T-helper 17 cell (primary cell): ENCODE measurements at regions not wholly inside any gene's neighbourhood (a gene's known extent, or its start where the extent isn't known, plus 50 kb on each side); places are given as distances from the start of the nearest gene placed in this dataset.

Experiments
- ATAC-seq: fragments of 150-1000 bp; cut with Tn5 transposase; 2 replicates; pipeline ENCODE4 v1.10.0; 2021; ENCODE audit warnings: mild to moderate bottlenecking, moderate library complexity
- DNase-seq, 3 donors: peaks; one replicate each; pipeline versions ENCODE4 v3.0.0 to v3.0.0-alpha.2; 2020 to 2021
- H3K9me3 ChIP-seq: one replicate; pipeline ENCODE4 v1.7.0; 2013; ENCODE audit warnings: low read length, mild to moderate bottlenecking; ENCODE audit not compliant: control insufficient read depth, poor library complexity, severe bottlenecking
- H3K27ac Mint-ChIP-seq: one replicate; pipeline ENCODE4 v1.8.0; 2022; ENCODE audit warnings: mild to moderate bottlenecking, moderate library complexity, mixed read lengths
- H3K27me3 Mint-ChIP-seq: one replicate; pipeline ENCODE4 v1.8.0; 2022; ENCODE audit warnings: mixed read lengths
- H3K36me3 Mint-ChIP-seq: one replicate; pipeline ENCODE4 v1.8.0; 2022; ENCODE audit warnings: low read depth, mixed read lengths
- H3K4me1 Mint-ChIP-seq: one replicate; pipeline ENCODE4 v1.8.0; 2022; ENCODE audit warnings: mild to moderate bottlenecking, mixed read lengths
- H3K4me3 Mint-ChIP-seq: one replicate; pipeline ENCODE4 v1.8.0; 2022; ENCODE audit warnings: mild to moderate bottlenecking, moderate library complexity, mixed read lengths

DNA sequence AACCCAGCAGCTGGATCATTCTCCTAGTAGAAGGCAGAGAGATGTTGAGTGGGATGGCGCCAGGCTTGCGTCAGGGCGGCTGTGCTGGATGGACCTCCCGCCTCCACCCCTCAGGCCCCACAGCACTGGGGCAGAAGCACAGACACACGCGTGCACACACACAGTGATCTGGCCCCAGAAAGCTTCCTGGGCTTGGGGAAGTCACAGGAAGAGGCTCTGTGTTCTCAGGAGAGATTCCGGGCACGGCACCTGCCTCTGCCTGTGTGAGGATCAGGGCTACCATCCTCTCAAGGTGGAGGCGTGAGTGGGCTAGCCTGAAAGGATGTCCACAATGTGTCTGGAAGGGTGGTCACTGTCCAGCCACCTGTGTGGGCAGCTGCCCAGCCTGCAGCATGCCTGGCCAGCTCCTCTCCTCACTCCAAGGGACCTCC, 229.8 kb upstream of the HS6ST1 start:
- ATAC-seq = no peak
- no peaks in the 10 kb centered on the region for H3K9me3 ChIP-seq
- H3K27ac Mint-ChIP-seq = no peak overlapping the region
- peaks cover 6% of the 10 kb centered on the region for H3K27me3 Mint-ChIP-seq
- no peak for DNase-seq
- H3K4me3 Mint-ChIP-seq = no peak overlapping the region
- no peaks in the 10 kb centered on the region for H3K36me3 Mint-ChIP-seq
- H3K4me1 Mint-ChIP-seq = no peaks in the 10 kb centered on the region

DNA sequence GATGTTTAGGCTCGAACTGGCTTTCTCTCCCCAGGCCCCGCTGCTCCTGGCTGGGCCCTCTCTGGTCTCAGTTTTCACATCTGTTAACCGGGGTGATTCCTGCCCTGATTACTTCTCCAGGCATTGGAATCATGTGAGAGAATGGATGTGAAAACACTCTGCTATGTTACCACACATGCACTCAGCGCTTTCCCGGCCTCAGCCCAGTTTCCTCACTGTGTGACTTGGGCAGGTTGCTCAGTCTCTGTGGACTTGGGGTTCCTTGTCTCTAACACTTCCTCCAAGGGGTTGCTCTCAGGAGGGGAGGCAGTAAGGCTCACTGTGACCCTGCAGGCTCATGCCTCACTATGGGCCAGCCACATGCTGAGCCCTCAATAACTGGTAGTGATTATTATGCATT, 230.4 kb upstream of the HS6ST1 start:
- no peaks in the 10 kb centered on the region for H3K9me3 ChIP-seq
- Mint-ChIP-seq H3K36me3 (no peaks in the 10 kb centered on the region), H3K27me3 (peaks cover 6% of the 10 kb centered on the region), H3K4me3 (no peak overlapping the region), H3K4me1 (no peaks in the 10 kb centered on the region), H3K27ac (no peak overlapping the region)
- DNase-seq = no peak
- no peak for ATAC-seq

GRCh38 chr2:128549646-128550260, 231.1 kb upstream of the HS6ST1 start:
- Mint-ChIP-seq H3K4me1 (no peaks in the 10 kb centered on the region), H3K27ac (no peak overlapping the region), H3K36me3 (no peaks in the 10 kb centered on the region), H3K27me3 (peaks cover 6% of the 10 kb centered on the region), H3K4me3 (no peak overlapping the region)
- H3K9me3 ChIP-seq = no peaks in the 10 kb centered on the region
- ATAC-seq (no peak), DNase-seq (no peak)

DNA sequence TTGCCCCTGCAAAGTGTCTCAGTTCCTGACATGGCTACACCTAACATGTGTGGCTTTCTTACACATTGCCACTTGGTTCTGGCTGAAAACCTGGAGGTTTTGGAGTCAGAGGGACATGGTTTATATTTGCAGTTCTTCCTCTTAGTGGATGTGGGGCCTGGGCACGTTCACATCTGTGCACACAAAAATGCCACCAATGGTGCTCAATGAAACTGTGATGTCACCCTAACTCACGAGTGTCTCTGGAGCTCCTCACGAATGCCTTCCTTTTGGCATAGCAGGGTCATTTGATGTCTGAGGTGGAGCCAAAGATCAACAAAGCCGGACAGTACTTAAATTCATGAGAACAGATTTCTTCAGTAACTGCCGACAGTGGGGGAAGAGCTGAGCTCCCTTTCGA, 231.7 kb upstream of the HS6ST1 start:
- no peaks in the 10 kb centered on the region for H3K9me3 ChIP-seq
- Mint-ChIP-seq H3K4me1 (no peaks in the 10 kb centered on the region), H3K36me3 (no peaks in the 10 kb centered on the region), H3K27me3 (peaks cover 6% of the 10 kb centered on the region), H3K4me3 (no peak overlapping the region), H3K27ac (no peak overlapping the region)
- ATAC-seq (no peak), DNase-seq (no peak)

DNA sequence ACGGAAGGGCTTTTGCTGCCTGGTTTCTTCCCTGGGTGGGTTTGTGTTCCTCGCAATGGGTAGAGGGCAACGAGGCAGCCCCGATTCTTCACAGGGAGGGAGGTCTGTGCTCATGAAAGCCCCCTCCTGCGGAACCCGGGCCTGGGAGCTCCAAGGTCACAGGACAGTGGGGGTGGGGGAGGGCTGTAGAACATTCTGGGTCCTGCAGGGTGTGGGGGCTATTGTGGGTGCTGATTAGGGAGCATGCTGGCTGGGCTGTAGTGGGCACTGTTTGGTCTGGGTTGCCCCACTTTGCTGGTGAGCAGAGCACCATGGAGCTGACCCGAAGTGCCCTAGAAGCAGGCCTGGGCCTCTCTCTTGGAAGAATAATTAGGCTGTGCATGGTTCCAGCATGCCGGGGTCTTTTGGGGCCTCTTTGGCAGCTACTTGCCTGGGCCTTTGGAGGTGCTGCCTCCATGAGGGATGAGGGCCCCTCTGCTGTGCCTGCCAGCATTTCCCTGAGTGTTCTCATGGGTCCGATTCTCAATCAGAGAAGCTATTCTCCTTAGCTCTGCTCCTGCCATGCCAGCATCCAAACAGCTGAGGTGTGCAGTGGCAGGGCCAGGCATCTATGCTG, 232.2 kb upstream of the HS6ST1 start:
- no peak overlapping the region for H3K4me3 Mint-ChIP-seq
- peaks cover 6% of the 10 kb centered on the region for H3K27me3 Mint-ChIP-seq
- DNase-seq (no peak), ATAC-seq (no peak)
- no peaks in the 10 kb centered on the region for H3K4me1 Mint-ChIP-seq
- no peaks in the 10 kb centered on the region for H3K36me3 Mint-ChIP-seq
- H3K27ac Mint-ChIP-seq = no peak overlapping the region
- H3K9me3 ChIP-seq = no peaks in the 10 kb centered on the region

GRCh38 chr2:128551435-128551834, 232.8 kb upstream of the HS6ST1 start:
- no peak overlapping the region for H3K27ac Mint-ChIP-seq
- H3K4me3 Mint-ChIP-seq = no peak overlapping the region
- H3K9me3 ChIP-seq = no peaks in the 10 kb centered on the region
- ATAC-seq = no peak
- no peaks in the 10 kb centered on the region for H3K4me1 Mint-ChIP-seq
- H3K27me3 Mint-ChIP-seq = peaks cover 6% of the 10 kb centered on the region
- DNase-seq = no peak
- H3K36me3 Mint-ChIP-seq = no peaks in the 10 kb centered on the region

DNA sequence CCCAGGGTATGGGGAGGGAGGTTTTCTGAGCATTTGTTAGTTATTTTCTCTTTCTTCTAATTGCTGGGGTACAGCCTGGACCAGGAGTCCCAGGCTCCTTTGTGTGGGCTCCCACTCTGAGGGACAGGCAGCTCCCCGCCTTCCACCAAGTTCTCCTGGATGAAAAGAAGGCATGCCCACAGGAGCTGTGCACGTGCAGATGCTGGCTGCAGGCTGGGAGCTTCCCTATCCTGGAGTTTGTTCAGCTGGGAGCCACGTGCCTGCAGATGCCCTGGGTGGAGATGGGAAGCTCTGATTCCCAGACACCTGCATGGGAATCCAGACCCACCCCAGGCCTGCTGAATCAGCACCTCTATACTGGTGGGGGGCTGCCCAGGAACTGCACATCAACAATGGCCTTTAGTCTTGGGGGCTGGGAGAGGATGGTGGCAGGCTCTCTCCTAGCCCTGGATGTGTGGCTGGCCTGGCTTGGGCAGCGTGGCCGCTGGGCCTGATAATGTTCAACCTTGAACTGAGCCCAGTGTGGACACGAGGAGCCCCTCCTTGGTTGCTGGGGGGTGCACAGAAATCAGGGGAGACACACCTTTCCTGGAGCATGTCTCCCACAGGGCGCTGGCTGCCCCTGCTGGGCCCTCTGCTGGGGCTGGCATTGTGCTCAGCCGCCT, 233.6 kb upstream of the HS6ST1 start:
- H3K27ac Mint-ChIP-seq = no peak overlapping the region
- H3K9me3 ChIP-seq = no peaks in the 10 kb centered on the region
- DNase-seq (no peak), ATAC-seq (no peak)
- H3K4me1 Mint-ChIP-seq = no peaks in the 10 kb centered on the region
- peaks cover 6% of the 10 kb centered on the region for H3K27me3 Mint-ChIP-seq
- no peak overlapping the region for H3K4me3 Mint-ChIP-seq
- H3K36me3 Mint-ChIP-seq = no peaks in the 10 kb centered on the region

DNA sequence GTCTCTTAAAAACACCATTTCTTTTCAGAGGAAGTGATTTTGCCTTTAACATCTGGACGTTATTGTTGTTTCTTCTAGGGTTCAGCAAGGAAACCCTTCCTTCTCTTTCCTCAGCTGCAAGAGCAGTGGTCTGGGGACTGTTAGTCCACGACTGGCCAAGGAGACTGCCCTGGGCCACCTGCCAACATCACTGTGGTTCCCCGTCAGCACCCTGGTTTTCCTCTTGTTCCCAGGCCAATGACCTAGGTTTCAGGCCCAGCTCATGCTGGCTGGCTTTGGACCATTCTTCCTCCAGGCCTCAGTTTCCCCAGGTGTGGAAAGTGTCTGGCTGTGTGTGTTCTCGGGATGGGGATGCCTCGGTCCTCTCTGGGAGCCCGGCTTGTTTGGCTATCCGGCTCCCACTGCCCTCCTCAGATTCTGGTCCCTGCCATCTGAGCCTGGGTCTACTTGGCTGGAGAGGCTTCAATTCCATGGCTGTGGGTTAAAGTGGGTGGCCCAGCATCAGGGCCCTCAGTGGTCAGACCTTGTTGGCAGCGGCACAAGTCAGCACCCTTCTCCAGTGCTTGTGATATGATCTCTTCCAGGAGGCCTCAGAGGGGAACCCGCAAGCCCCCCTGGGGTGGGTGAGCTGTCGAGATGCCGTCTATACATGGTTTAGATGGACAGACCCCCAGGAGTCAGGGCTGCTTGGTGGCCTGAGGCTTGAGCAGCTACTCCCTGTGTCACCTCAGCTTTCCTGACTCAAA, 234.3 kb upstream of the HS6ST1 start:
- ATAC-seq (no peak), DNase-seq (no peak)
- Mint-ChIP-seq H3K4me3 (no peak overlapping the region), H3K4me1 (no peaks in the 10 kb centered on the region), H3K36me3 (no peaks in the 10 kb centered on the region), H3K27ac (no peak overlapping the region), H3K27me3 (peaks cover 6% of the 10 kb centered on the region)
- no peaks in the 10 kb centered on the region for H3K9me3 ChIP-seq

DNA sequence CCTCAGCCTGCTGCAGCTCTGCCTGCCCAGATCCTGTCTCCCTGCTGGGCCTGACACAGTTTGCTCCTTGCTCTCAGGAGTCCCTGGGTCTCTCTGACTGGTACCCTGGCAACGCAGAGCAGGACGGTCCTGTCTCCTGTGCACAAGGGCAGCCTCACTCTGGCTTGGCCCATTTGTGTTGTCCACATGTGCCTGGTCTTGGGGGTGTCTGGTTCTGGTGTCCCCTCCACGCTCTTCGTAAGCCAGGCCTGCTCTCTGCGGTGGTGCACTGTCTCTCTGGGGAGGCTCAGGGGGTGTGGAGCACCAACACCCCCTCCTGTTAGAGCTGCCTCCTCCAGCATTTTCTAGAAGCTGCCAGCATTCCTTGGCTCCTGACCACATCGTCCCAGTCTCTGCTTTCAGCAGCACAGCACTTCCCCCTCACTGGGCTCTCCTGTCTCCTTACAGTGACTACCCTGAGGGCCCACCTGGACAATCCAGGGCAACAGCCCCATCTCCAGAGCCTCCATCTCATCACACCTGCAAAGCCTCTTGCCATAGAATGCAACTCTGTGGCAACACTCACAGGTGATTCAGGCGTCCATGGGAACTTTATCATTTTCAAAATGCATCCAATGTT, 235.6 kb upstream of the HS6ST1 start:
- ATAC-seq = no peak

GRCh38 chr2:128555433-128555832, 236.8 kb upstream of the HS6ST1 start:
- Mint-ChIP-seq H3K27me3 (peaks cover 12% of the 10 kb centered on the region), H3K27ac (no peak overlapping the region), H3K4me1 (no peaks in the 10 kb centered on the region), H3K4me3 (no peak overlapping the region), H3K36me3 (no peaks in the 10 kb centered on the region)
- no peak for ATAC-seq
- no peaks in the 10 kb centered on the region for H3K9me3 ChIP-seq
- DNase-seq = no peak

More for the DNA sequence above, 235.6 kb upstream of the HS6ST1 start:
- DNase-seq = no peak
- no peaks in the 10 kb centered on the region for H3K36me3 Mint-ChIP-seq
- no peak overlapping the region for H3K27ac Mint-ChIP-seq
- H3K27me3 Mint-ChIP-seq = peaks cover 6% of the 10 kb centered on the region
- H3K4me3 Mint-ChIP-seq = no peak overlapping the region
- no peaks in the 10 kb centered on the region for H3K9me3 ChIP-seq
- no peaks in the 10 kb centered on the region for H3K4me1 Mint-ChIP-seq

- Mint-ChIP-seq H3K27me3 (peaks cover 17% of the 10 kb centered on the region), H3K4me3 (no peak overlapping the region), H3K27ac (no peak overlapping the region), H3K36me3 (no peaks in the 10 kb centered on the region), H3K4me1 (no peaks in the 10 kb centered on the region)
- ATAC-seq (no peak), DNase-seq (no peak)
- no peaks in the 10 kb centered on the region for H3K9me3 ChIP-seq
Measured at GRCh38 chr2:128556089-128556488, 237.4 kb upstream of the HS6ST1 start.

DNA sequence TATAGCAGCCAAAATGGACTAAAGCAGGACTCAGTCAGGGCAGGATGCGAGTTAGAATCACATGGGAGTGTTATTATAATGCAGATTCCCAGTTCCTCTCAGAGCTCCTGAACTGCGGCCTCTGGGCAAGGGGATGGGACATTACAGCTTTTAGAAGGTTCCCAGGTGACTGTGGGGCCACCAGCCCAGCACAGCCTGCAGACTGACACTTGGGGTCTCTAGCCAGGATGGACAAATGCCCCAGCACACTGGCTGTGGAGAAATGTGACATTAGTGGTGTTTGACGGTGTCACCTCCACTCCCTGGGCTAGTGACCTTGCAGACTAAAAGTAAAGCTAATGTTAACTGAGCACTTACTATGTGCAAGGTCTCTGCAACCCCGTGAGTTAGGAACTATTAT, 238.0 kb upstream of the HS6ST1 start:
- Mint-ChIP-seq H3K27ac (no peak overlapping the region), H3K4me1 (no peaks in the 10 kb centered on the region), H3K27me3 (peaks cover 17% of the 10 kb centered on the region), H3K4me3 (no peak overlapping the region), H3K36me3 (no peaks in the 10 kb centered on the region)
- DNase-seq = no peak
- ATAC-seq = no peak
- no peaks in the 10 kb centered on the region for H3K9me3 ChIP-seq

- Mint-ChIP-seq H3K27me3 (peaks cover 17% of the 10 kb centered on the region), H3K4me3 (no peak overlapping the region), H3K36me3 (no peaks in the 10 kb centered on the region), H3K27ac (no peak overlapping the region), H3K4me1 (no peaks in the 10 kb centered on the region)
- H3K9me3 ChIP-seq = no peaks in the 10 kb centered on the region
- ATAC-seq (no peak), DNase-seq (no peak)
Measured at GRCh38 chr2:128557069-128557468, 238.4 kb upstream of the HS6ST1 start.
